Caco-2 (cell line): ENCODE measurements at regions not wholly inside any gene's neighbourhood (a gene's known extent, or its start where the extent isn't known, plus 50 kb on each side); places are given as distances from the start of the nearest gene placed in this dataset.
"Not testable (repeated sequence)": the region's sequence is repeated elsewhere in the genome, so short reads cannot be mapped to it uniquely, and the experiment has no call there.

ENCODE experiments used
- BruUV-seq: library from RNA; stranded (reverse); fragments of 400-500 nt; replicated peaks from 2 replicates; lab custom pipeline; 2021; lab: Mats Ljungman, UMichigan
- CTCF ChIA-PET: fragments of 300-600 bp; sonication (Branson Sonifier 250); formaldehyde crosslinking; loops from one replicate; lab custom pipeline; 2022; ENCODE audit warnings: antibody characterized with exemption; lab: Charles Lee
- POLR2A ChIA-PET: fragments of 300-600 bp; sonication (Branson Sonifier 250); formaldehyde crosslinking; loops from one replicate; lab custom pipeline; 2022; ENCODE audit warnings: antibody characterized with exemption; lab: Charles Lee
- DNase-seq, 2 experiments: peaks; one replicate each; pipeline versions ENCODE4 v3.0.0 to v3.0.0-alpha.2; 2020 to 2022
- H3K27me3 ChIP-seq: replicated peaks from 2 replicates; pipeline ENCODE4 v1.6.0; 2011; ENCODE audit warnings: low read length; ENCODE audit not compliant: control insufficient read depth, insufficient read depth
- H3K36me3 ChIP-seq: 2 replicates; pipeline ENCODE4 v1.5.1; 2011; ENCODE audit warnings: low read length; ENCODE audit not compliant: control insufficient read depth, insufficient read depth
- H3K4me1 ChIP-seq: fragments of 250-450 bp; sonication (Bioruptor Pico); 2 replicates; pipeline ENCODE4 v1.5.1; 2020; ENCODE audit warnings: mild to moderate bottlenecking
- H3K4me3 ChIP-seq: 2 replicates; pipeline ENCODE4 v1.5.1; 2011; ENCODE audit warnings: low read depth, mild to moderate bottlenecking, control low read depth, low read length
- H3K9me3 ChIP-seq: fragments of 250-450 bp; sonication (Bioruptor Pico); 2 replicates; pipeline ENCODE4 v1.5.1; 2020; ENCODE audit warnings: mild to moderate bottlenecking, moderate library complexity
- H3K27ac Mint-ChIP-seq: one replicate; pipeline ENCODE4 v1.8.0; 2022; ENCODE audit warnings: mixed read lengths; ENCODE audit not compliant: unreplicated experiment
- H3K27me3 Mint-ChIP-seq: one replicate; pipeline ENCODE4 v1.8.0; 2022; ENCODE audit warnings: mixed read lengths; ENCODE audit not compliant: insufficient read depth, unreplicated experiment
- H3K36me3 Mint-ChIP-seq: one replicate; pipeline ENCODE4 v1.8.0; 2022; ENCODE audit warnings: mild to moderate bottlenecking, mixed read lengths; ENCODE audit not compliant: insufficient read depth, unreplicated experiment
- H3K4me1 Mint-ChIP-seq: one replicate; pipeline ENCODE4 v1.8.0; 2022; ENCODE audit warnings: low read depth, mixed read lengths; ENCODE audit not compliant: unreplicated experiment
- H3K4me3 Mint-ChIP-seq: one replicate; pipeline ENCODE4 v1.8.0; 2022; ENCODE audit warnings: mild to moderate bottlenecking, moderate library complexity, mixed read lengths; ENCODE audit not compliant: unreplicated experiment
- H3K9me3 Mint-ChIP-seq: one replicate; pipeline ENCODE4 v1.8.0; 2022; ENCODE audit warnings: mixed read lengths; ENCODE audit not compliant: unreplicated experiment
- CTCF ChIP-seq, 2 experiments: fragments of 200-600 bp in 1 of 2; IDR thresholded peaks; 1 replicate in 1 of 2; 2 replicates in 1 of 2; pipeline versions ENCODE4 v1.5.1 to v1.8.0; 2011 to 2022; ENCODE audit warnings: antibody characterized with exemption in 1 of 2, control low read depth in 1 of 2, inconsistent platforms in 1 of 2, low read depth in 1 of 2, low read length in 1 of 2, mild to moderate bottlenecking in 1 of 2, moderate library complexity in 1 of 2; ENCODE audit not compliant: insufficient read depth in 1 of 2, severe bottlenecking in 1 of 2, unreplicated experiment in 1 of 2
- intact Hi-C: fragments of 100-400 bp; cut with micrococcal nuclease; formaldehyde crosslinking; loops from one replicate; pipeline ENCODE4 v1.10.0; 2022; ENCODE audit not compliant: unreplicated experiment

DNA sequence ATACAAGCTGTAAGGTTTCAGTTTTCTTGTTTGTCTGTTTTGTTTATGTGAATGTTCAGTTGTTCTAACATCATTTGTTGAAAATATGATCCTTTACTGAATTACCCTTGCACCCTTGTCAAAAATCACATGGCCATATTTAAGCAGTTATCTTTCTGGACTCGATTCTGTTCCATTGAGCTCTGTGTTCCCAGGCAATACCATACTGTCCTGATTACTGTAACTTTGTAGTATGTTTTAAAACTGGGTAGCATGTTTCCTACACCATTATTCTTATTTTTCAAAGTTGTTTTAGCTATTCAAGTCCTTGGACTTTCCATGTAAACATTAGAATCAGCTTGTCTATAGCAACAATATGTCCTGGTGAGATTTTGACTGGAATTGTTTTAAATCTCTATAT is 66.7 kb upstream of the PRSS3 start:
- Mint-ChIP-seq H3K4me3 (no peak overlapping the region), H3K36me3 (no peaks in the 10 kb centered on the region), H3K9me3 (peaks cover 9% of the 10 kb centered on the region), H3K27ac (no peak overlapping the region), H3K27me3 (peaks cover 3% of the 10 kb centered on the region), H3K4me1 (no peaks in the 10 kb centered on the region)
- Histone ChIP-seq H3K27me3 (no peaks in the 10 kb centered on the region), H3K9me3 (peaks cover 7% of the 10 kb centered on the region; the same call in 1 of the 2 replicates), H3K4me1 (no peaks in the 10 kb centered on the region), H3K36me3 (no peaks in the 10 kb centered on the region), H3K4me3 (no peak overlapping the region)
- no TSS peak for BruUV-seq
- POLR2A ChIA-PET: no interaction called here
- DNase-seq: no peak
- intact Hi-C loops: no loop called here
- no peak for TF ChIP-seq CTCF (IDR thresholded peaks at IDR 0.05; ENCODE audit: insufficient read depth in 1 of 2, low read depth in 1 of 2, low read length in 1 of 2, severe bottlenecking in 1 of 2, unreplicated experiment in 1 of 2)
- CTCF ChIA-PET: interaction anchor here (1.4 kb wide), 1 partner anchor 105 kb away, joined by 5 read pairs; no protein-coding TSS in a partner anchor

DNA sequence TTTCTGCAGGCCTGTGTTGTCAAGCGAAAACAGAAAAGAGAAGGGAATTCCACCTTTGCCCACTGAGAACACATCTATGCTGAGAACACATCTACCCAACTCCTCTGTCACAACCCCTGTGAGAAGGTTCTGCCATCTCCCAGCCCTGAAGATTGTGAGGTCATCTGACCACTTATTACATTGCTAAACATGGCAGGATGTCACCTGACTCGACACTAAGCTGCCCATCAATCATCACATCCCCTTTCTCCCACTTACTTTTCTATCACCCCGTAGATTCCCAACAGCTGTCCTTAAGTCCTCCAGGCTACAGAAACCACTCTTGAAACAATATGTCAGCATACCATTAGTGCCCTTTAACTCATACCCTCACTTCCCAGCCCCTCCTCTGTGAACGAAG is 64.2 kb upstream of the PRSS3 start:
- Histone ChIP-seq H3K36me3 (no peaks in the 10 kb centered on the region), H3K4me1 (no peaks in the 10 kb centered on the region), H3K4me3 (no peak overlapping the region), H3K27me3 (no peaks in the 10 kb centered on the region), H3K9me3 (peaks cover 7% of the 10 kb centered on the region; the same call in 1 of the 2 replicates)
- DNase-seq: no peak
- H3K27ac Mint-ChIP-seq: no peak overlapping the region
- intact Hi-C loops: no loop called here
- POLR2A ChIA-PET: no interaction called here
- no peaks in the 10 kb centered on the region for H3K27me3 Mint-ChIP-seq
- CTCF ChIA-PET: interaction anchor here (0.6 to 1.4 kb wide), 3 partner anchors 9 to 304 kb away, joined by 3 to 6 read pairs (median 3); no protein-coding TSS in a partner anchor
- H3K4me1 Mint-ChIP-seq: no peaks in the 10 kb centered on the region
- TF ChIP-seq CTCF (IDR thresholded peaks at IDR 0.05; ENCODE audit: insufficient read depth in 1 of 2, low read depth in 1 of 2, low read length in 1 of 2, severe bottlenecking in 1 of 2, unreplicated experiment in 1 of 2): no peak
- no peaks in the 10 kb centered on the region for H3K36me3 Mint-ChIP-seq
- H3K4me3 Mint-ChIP-seq: no peak overlapping the region
- H3K9me3 Mint-ChIP-seq: no peaks in the 10 kb centered on the region
- BruUV-seq: no TSS peak

DNA sequence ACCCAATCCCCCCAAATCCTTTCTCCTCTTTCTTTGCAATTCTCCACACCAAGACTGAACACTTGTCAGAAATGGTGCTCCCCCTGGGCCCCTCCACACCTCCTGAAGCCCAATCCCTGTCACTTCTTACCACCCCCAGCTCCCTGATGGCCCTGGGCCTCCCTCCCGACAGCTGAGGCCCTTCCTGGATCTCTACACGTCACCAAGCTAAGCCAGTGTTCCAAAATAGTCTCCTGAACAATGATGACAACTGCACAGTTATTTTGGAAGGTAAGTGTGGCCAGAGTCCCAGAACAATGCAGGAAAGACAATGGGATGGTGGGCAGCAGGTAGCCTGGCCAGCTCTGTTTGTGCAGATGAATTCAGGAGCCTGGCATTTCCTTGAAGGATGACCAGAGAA is 63.7 kb upstream of the PRSS3 start:
- Mint-ChIP-seq H3K27ac (no peak overlapping the region), H3K4me1 (no peaks in the 10 kb centered on the region), H3K36me3 (no peaks in the 10 kb centered on the region), H3K4me3 (no peak overlapping the region), H3K27me3 (no peaks in the 10 kb centered on the region), H3K9me3 (no peaks in the 10 kb centered on the region)
- BruUV-seq: no TSS peak
- no peak for TF ChIP-seq CTCF (IDR thresholded peaks at IDR 0.05; ENCODE audit: insufficient read depth in 1 of 2, low read depth in 1 of 2, low read length in 1 of 2, severe bottlenecking in 1 of 2, unreplicated experiment in 1 of 2)
- POLR2A ChIA-PET: interaction anchor here (0.6 kb wide), 1 partner anchor 63 kb away, joined by 11 read pairs; no protein-coding TSS in a partner anchor
- intact Hi-C loops: no loop called here
- Histone ChIP-seq H3K4me3 (no peak overlapping the region), H3K27me3 (no peaks in the 10 kb centered on the region), H3K9me3 (peaks cover 7% of the 10 kb centered on the region; the same call in 1 of the 2 replicates), H3K4me1 (no peaks in the 10 kb centered on the region), H3K36me3 (no peaks in the 10 kb centered on the region)
- DNase-seq: no peak
- CTCF ChIA-PET: interaction anchor here (0.6 to 1.4 kb wide), 3 partner anchors 9 to 304 kb away, joined by 3 to 6 read pairs (median 3); no protein-coding TSS in a partner anchor

DNA sequence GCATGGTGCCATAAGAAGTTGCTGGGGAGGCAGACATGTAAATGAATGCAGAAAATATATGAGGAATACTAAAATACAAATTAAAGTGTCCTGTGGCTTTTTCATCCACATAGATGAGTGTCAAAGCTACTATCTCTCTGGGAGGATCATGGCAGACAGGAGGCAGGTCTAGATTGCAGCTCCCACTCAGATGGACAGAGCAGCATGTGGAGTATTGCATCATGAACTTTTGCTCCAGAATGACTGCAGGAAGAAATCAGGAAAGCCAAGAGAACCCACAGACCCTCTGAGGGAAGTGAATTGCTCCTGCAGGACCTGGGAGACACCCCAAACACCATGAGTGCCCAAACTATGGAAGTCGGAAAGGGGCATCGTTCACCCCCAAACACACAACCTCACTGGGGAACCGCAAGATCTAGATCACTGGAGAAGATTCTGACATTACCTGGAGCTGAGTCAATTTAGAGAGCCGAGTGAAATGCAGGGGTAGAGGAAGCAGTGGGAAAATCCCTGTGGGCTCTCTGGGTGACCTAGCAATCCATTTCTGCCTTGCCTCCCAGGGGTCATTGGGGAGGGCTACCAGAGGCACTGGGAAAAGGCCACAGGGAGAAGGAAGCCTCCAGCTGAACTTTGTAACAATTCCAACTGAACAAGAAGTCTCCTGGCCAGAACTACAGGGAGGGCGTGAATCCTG is 61.0 kb upstream of the PRSS3 start:
- peak overlapping the region; percentile 12 for H3K27ac Mint-ChIP-seq
- H3K9me3 ChIP-seq, H3K4me3 Mint-ChIP-seq, intact Hi-C loops, POLR2A ChIA-PET, DNase-seq, H3K36me3 Mint-ChIP-seq, H3K9me3 Mint-ChIP-seq, H3K27me3 ChIP-seq, H3K36me3 ChIP-seq, H3K4me1 ChIP-seq, CTCF ChIA-PET, BruUV-seq, H3K4me3 ChIP-seq, H3K27me3 Mint-ChIP-seq, H3K4me1 Mint-ChIP-seq: not testable (repeated sequence)
